ENCODE measurements at regions not wholly inside any gene's neighbourhood (a gene's known extent, or its start where the extent isn't known, plus 50 kb on each side); places are given as distances from the start of the nearest gene placed in this dataset.

GRCh38 chr9:106620866-106621265 is 242.1 kb upstream of the ZNF462 start:
- H3K4me1 ChIP-seq, result peaks cover 0 to 17% (median 0%) of the 10 kb centered on the region in 12 donors
- no peak overlapping the region for H3K27ac ChIP-seq
- ATAC-seq (no peak), DNase-seq (no peak)
- no peaks in the 10 kb centered on the region for H3K36me3 ChIP-seq
- no peaks in the 10 kb centered on the region for H3K9me3 ChIP-seq
- H3K4me3 ChIP-seq, result no peak overlapping the region
- TF ChIP-seq CTCF (IDR thresholded peaks at IDR 0.05) (no peak), POLR2A (IDR thresholded peaks at IDR 0.05) (no peak)
- intact Hi-C loops (cut with DNase I), result no loop called here
- H3K27me3 ChIP-seq, result no peaks in the 10 kb centered on the region
- 83 to 92% (median 88%) methylated on average over 4 of the region's 4 CpGs for WGBS, 4 donors

GRCh38 chr9:106621313-106622163 is 241.4 kb upstream of the ZNF462 start:
- no peaks in the 10 kb centered on the region for H3K27me3 ChIP-seq
- peak overlapping the region in 1 of 12 donors; percentile 29 for H3K27ac ChIP-seq
- ATAC-seq (peak in 2 of 4 donors; percentile 33 to 59), DNase-seq (no peak)
- no peaks in the 10 kb centered on the region for H3K36me3 ChIP-seq
- H3K4me3 ChIP-seq, result no peak overlapping the region
- H3K9me3 ChIP-seq, result no peaks in the 10 kb centered on the region
- 66 to 72% (median 71%) methylated on average over 14 of the region's 14 CpGs for WGBS, 4 donors
- intact Hi-C loops (cut with DNase I), result no loop called here
- TF ChIP-seq CTCF (IDR thresholded peaks at IDR 0.05), result no peak
- no peak for TF ChIP-seq POLR2A (IDR thresholded peaks at IDR 0.05)
- peaks cover 0 to 21% (median 0%) of the 10 kb centered on the region in 12 donors for H3K4me1 ChIP-seq

- no peak for TF ChIP-seq CTCF (IDR thresholded peaks at IDR 0.05)
- TF ChIP-seq POLR2A (IDR thresholded peaks at IDR 0.05), result no peak
- no peaks in the 10 kb centered on the region for H3K9me3 ChIP-seq
- H3K4me1 ChIP-seq, result peaks cover 0 to 21% (median 0%) of the 10 kb centered on the region in 12 donors
- peak overlapping the region in 1 of 12 donors; percentile 29 for H3K27ac ChIP-seq
- 79 to 83% (median 82%) methylated on average over 10 of the region's 10 CpGs for WGBS, 4 donors
- no peaks in the 10 kb centered on the region for H3K27me3 ChIP-seq
- no peaks in the 10 kb centered on the region for H3K36me3 ChIP-seq
- ATAC-seq, result no peak
- intact Hi-C loops (cut with DNase I), result no loop called here
- DNase-seq, result peak in 1 of 5 donors; percentile 37
- no peak overlapping the region for H3K4me3 ChIP-seq
These were observed 240.8 kb upstream of the ZNF462 start for GRCh38 chr9:106622164-106622487.

GRCh38 chr9:106623558-106623957 is 239.4 kb upstream of the ZNF462 start:
- TF ChIP-seq POLR2A (IDR thresholded peaks at IDR 0.05) (no peak), CTCF (IDR thresholded peaks at IDR 0.05) (no peak)
- DNase-seq (no peak), ATAC-seq (no peak)
- no peak overlapping the region for H3K27ac ChIP-seq
- H3K27me3 ChIP-seq, result no peaks in the 10 kb centered on the region
- H3K4me3 ChIP-seq, result no peak overlapping the region
- 88 to 98% (median 91%) methylated on average over 5 of the region's 5 CpGs for WGBS, 4 donors
- no peaks in the 10 kb centered on the region for H3K9me3 ChIP-seq
- no peaks in the 10 kb centered on the region for H3K36me3 ChIP-seq
- intact Hi-C loops (cut with DNase I), result no loop called here
- H3K4me1 ChIP-seq, result peaks cover 0 to 21% (median 0%) of the 10 kb centered on the region in 12 donors

All from heart left ventricle (tissue), 16 donors.